ENCODE measurements at regions not wholly inside any gene's neighbourhood (a gene's known extent, or its start where the extent isn't known, plus 50 kb on each side); places are given as distances from the start of the nearest gene placed in this dataset.

DNA sequence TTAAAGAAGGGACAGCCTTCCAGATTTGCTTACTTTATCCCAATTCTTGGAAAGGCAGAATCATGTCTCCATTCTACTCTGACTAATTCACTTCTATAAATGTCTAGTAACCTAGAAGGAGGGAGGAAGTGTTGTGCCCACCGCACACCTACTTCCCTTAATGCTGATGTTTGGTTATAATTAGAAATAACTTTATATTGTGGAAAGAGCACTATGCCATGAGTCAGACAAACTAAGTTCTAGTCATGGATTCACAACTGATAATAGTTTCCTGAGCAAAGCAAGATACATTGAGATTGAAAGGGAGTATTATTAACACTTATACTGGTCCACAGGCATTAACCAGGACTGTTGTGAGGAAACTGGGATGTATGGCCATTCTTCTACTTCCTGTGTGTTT is 345.9 kb upstream of the RPS23 start:
- TF ChIP-seq, protein P1, sequence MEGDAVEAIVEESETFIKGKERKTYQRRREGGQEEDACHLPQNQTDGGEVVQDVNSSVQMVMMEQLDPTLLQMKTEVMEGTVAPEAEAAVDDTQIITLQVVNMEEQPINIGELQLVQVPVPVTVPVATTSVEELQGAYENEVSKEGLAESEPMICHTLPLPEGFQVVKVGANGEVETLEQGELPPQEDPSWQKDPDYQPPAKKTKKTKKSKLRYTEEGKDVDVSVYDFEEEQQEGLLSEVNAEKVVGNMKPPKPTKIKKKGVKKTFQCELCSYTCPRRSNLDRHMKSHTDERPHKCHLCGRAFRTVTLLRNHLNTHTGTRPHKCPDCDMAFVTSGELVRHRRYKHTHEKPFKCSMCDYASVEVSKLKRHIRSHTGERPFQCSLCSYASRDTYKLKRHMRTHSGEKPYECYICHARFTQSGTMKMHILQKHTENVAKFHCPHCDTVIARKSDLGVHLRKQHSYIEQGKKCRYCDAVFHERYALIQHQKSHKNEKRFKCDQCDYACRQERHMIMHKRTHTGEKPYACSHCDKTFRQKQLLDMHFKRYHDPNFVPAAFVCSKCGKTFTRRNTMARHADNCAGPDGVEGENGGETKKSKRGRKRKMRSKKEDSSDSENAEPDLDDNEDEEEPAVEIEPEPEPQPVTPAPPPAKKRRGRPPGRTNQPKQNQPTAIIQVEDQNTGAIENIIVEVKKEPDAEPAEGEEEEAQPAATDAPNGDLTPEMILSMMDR (IDR thresholded peaks at IDR 0.05), result no peak
- no peak for TF ChIP-seq POLR2AphosphoS5 (IDR thresholded peaks at IDR 0.05)
